Choroid plexus epithelial cell (primary cell): ENCODE measurements at regions not wholly inside any gene's neighbourhood (a gene's known extent, or its start where the extent isn't known, plus 50 kb on each side); places are given as distances from the start of the nearest gene placed in this dataset.

Source experiments
- DNase-seq: peaks from one replicate; pipeline ENCODE4 v3.0.0-alpha.2; 2010; ENCODE audit warnings: low read depth
- H3K4me3 ChIP-seq: 2 replicates; pipeline ENCODE4 v1.5.1; 2011; ENCODE audit warnings: low read depth, mild to moderate bottlenecking, control low read depth, low read length, moderate library complexity
- CTCF ChIP-seq: conservative IDR thresholded peaks from 2 replicates; pipeline ENCODE4 v1.5.1; 2011; ENCODE audit warnings: low read depth, mild to moderate bottlenecking, control low read depth, inconsistent platforms, low read length, moderate library complexity

GRCh38 chr15:69956417-69956816 lies 141.3 kb downstream of the TLE3 start:
- H3K4me3 ChIP-seq: no peak overlapping the region
- TF ChIP-seq CTCF: no peak
- DNase-seq: no peak

- TF ChIP-seq CTCF: peak; percentile 28
- no peak overlapping the region for H3K4me3 ChIP-seq
- peak; percentile 11 for DNase-seq
Observed at GRCh38 chr15:69957175-69957574, 140.5 kb downstream of the TLE3 start.

DNA sequence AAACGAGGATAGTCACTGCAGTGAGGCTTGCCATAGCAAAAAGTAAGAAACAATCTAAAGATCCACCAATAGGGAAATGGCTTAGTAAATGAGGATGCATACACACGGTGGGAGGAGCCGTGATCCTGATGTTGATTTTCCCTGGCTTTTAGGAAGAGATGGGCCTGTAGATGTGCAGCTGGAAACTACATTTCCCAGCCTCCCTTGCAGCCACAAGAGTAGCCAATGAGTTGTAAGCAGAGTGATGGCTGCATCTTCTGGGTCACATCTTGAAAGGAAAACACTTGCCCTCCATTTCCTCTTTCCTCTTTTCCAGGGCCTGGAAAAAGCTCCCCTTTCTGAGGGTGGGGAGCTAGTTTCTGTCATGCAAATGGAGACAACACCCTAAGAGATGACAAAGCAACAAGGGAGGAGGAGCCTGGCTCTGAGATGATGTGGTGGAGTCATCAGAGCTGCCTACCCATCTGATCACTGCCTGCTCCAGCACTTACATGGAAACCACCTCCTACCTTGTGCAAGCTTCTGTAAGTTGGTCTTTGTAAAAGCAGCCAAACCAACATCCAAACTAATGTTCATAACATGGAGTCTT lies 139.1 kb downstream of the TLE3 start:
- no peak for TF ChIP-seq CTCF
- DNase-seq: peak; percentile 9
- H3K4me3 ChIP-seq: no peak overlapping the region

- TF ChIP-seq CTCF: no peak
- no peak overlapping the region for H3K4me3 ChIP-seq
- no peak for DNase-seq
Observed at GRCh38 chr15:69962561-69962960, 135.2 kb downstream of the TLE3 start.

DNA sequence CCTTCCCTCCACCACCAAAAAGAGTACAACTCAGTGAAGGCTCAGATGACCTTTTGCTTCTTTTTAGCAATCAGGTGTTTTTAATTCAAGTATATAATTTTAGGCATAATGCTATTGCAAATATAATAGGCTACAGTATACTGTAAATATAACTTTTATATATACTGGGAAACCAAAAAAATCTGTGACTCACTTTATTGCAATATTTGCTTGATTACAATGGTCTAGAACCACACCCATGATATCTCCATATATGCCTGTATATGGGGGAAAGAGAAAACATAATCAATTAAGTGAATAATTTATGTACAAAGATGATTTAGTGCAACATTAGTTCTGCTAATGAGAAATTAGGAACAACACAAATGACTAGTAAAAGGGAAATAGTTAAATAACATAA lies 134.3 kb downstream of the TLE3 start:
- DNase-seq: no peak
- TF ChIP-seq CTCF: no peak
- H3K4me3 ChIP-seq: no peak overlapping the region

GRCh38 chr15:69971771-69972170 lies 125.9 kb downstream of the TLE3 start:
- no peak for TF ChIP-seq CTCF
- no peak overlapping the region for H3K4me3 ChIP-seq
- no peak for DNase-seq

GRCh38 chr15:69972436-69972835 lies 125.3 kb downstream of the TLE3 start:
- DNase-seq: no peak
- H3K4me3 ChIP-seq: no peak overlapping the region
- no peak for TF ChIP-seq CTCF
